Liver (tissue), 8 donors: ENCODE measurements at regions not wholly inside any gene's neighbourhood (a gene's known extent, or its start where the extent isn't known, plus 50 kb on each side); places are given as distances from the start of the nearest gene placed in this dataset.
A peak's percentile ranks its signal among the peaks of the same experiment; 100 is the strongest.

Source experiments
- DNase-seq: peaks from one replicate; pipeline ENCODE4 v3.0.0-alpha.2; 2017; ENCODE audit warnings: low spot score
- H3K27ac ChIP-seq, 2 donors: one replicate each; pipeline ENCODE4 v1.7.0; 2013; ENCODE audit warnings: inconsistent platforms in 2 of 2, low read length in 2 of 2, control low read depth in 1 of 2, low read depth in 1 of 2, mild to moderate bottlenecking in 1 of 2
- H3K27me3 ChIP-seq, 4 donors: one replicate each; pipeline versions ENCODE4 v1.6.1 to v1.7.0; 2013; ENCODE audit warnings: low read length in 3 of 4, inconsistent platforms in 1 of 4, mild to moderate bottlenecking in 1 of 4, moderate library complexity in 1 of 4; ENCODE audit not compliant: control insufficient read depth in 4 of 4, insufficient read depth in 4 of 4
- H3K36me3 ChIP-seq, 4 donors: one replicate each; pipeline versions ENCODE4 v1.6.1 to v1.7.0; 2013; ENCODE audit warnings: low read length in 3 of 4, mild to moderate bottlenecking in 3 of 4, low read depth in 1 of 4, moderate library complexity in 1 of 4; ENCODE audit not compliant: control insufficient read depth in 4 of 4, insufficient read depth in 3 of 4
- H3K4me1 ChIP-seq, 4 donors: one replicate each; pipeline versions ENCODE4 v1.6.1 to v1.7.0; 2013; ENCODE audit warnings: low read length in 3 of 4, mild to moderate bottlenecking in 3 of 4, moderate library complexity in 1 of 4; ENCODE audit not compliant: control insufficient read depth in 4 of 4, insufficient read depth in 4 of 4
- H3K4me3 ChIP-seq, 3 donors: one replicate each; pipeline versions ENCODE4 v1.6.1 to v1.7.0; 2013; ENCODE audit warnings: low read length in 3 of 3, control low read depth in 1 of 3, low read depth in 1 of 3, mild to moderate bottlenecking in 1 of 3
- H3K9ac ChIP-seq, 2 donors: one replicate each; pipeline ENCODE4 v1.7.0; 2013; ENCODE audit warnings: low read length in 2 of 2, mild to moderate bottlenecking in 2 of 2, moderate library complexity in 2 of 2, control low read depth in 1 of 2, low read depth in 1 of 2
- H3K9me3 ChIP-seq, 4 donors: one replicate each; pipeline versions ENCODE4 v1.6.1 to v1.7.0; 2013; ENCODE audit warnings: low read length in 3 of 4; ENCODE audit not compliant: control insufficient read depth in 4 of 4
- ATF3 ChIP-seq: IDR thresholded peaks from 2 replicates; pipeline ENCODE4 v1.6.1; 2016; ENCODE audit warnings: antibody characterized with exemption
- CTCF ChIP-seq: fragments of 150-350 bp; IDR thresholded peaks from 2 replicates; pipeline ENCODE4 v1.5.1; 2017; ENCODE audit warnings: improper control_type of control experiment, low read depth, low read length; ENCODE audit not compliant: missing input control
- EGR1 ChIP-seq, 2 donors: IDR thresholded peaks; 2 replicates each; pipeline ENCODE4 v1.6.1; 2016 to 2018; ENCODE audit warnings: antibody characterized with exemption in 2 of 2, low read depth in 2 of 2
- GABPA ChIP-seq, 2 donors: IDR thresholded peaks in 1 of 2; conservative IDR thresholded peaks in 1 of 2; 2 replicates each; pipeline ENCODE4 v1.6.1; 2016; ENCODE audit warnings: antibody characterized with exemption in 2 of 2, mild to moderate bottlenecking in 1 of 2, moderate library complexity in 1 of 2
- HNF4A ChIP-seq, 2 donors: conservative IDR thresholded peaks; 2 replicates each; pipeline ENCODE4 v1.6.1; 2016; ENCODE audit warnings: antibody characterized with exemption in 2 of 2, mild to moderate bottlenecking in 2 of 2
- HNF4G ChIP-seq: IDR thresholded peaks from 2 replicates; pipeline ENCODE4 v1.6.1; 2016; ENCODE audit warnings: antibody characterized with exemption
- JUND ChIP-seq, 2 donors: IDR thresholded peaks; 2 replicates each; pipeline ENCODE4 v1.6.1; 2016; ENCODE audit warnings: antibody characterized with exemption in 2 of 2
- MAX ChIP-seq: IDR thresholded peaks from 2 replicates; pipeline ENCODE4 v1.6.1; 2016; ENCODE audit warnings: antibody characterized with exemption
- NR2F2 ChIP-seq: IDR thresholded peaks from 2 replicates; pipeline ENCODE4 v1.6.1; 2016; ENCODE audit warnings: antibody characterized with exemption
- RAD21 ChIP-seq, 2 donors: IDR thresholded peaks; 2 replicates each; pipeline ENCODE4 v1.6.1; 2016; ENCODE audit warnings: antibody characterized with exemption in 2 of 2, mild to moderate bottlenecking in 2 of 2
- REST ChIP-seq: IDR thresholded peaks from 2 replicates; pipeline ENCODE4 v1.6.1; 2016; ENCODE audit warnings: antibody characterized with exemption, mild to moderate bottlenecking
- RXRA ChIP-seq, 2 donors: IDR thresholded peaks; 2 replicates each; pipeline ENCODE4 v1.6.1; 2017 to 2018; ENCODE audit warnings: antibody characterized with exemption in 2 of 2, mild to moderate bottlenecking in 1 of 2
- SP1 ChIP-seq: IDR thresholded peaks from 2 replicates; pipeline ENCODE4 v1.6.1; 2018; ENCODE audit warnings: antibody characterized with exemption, mild to moderate bottlenecking
- ZBTB33 ChIP-seq: IDR thresholded peaks from 2 replicates; pipeline ENCODE4 v1.6.1; 2016; ENCODE audit warnings: antibody characterized with exemption
- WGBS: extraction: QIAGEN DNeasy Blood & Tissue Kit; methylation state at CpG from one replicate; pipeline ENCODE4 v1.1.7; 2013; 5-methylcytosine and 5-hydroxymethylcytosine counted together
- donor health status: healthy.
- donor health status: healthy.
- donor health status: healthy.
- donor health status: healthy.
- donor health status: healthy.

- no peaks in the 10 kb centered on the region for H3K36me3 ChIP-seq
- no peaks in the 10 kb centered on the region for H3K9me3 ChIP-seq
- TF ChIP-seq ZBTB33, result no peak
- no peak for TF ChIP-seq NR2F2
- TF ChIP-seq ATF3, result no peak
- no peak for TF ChIP-seq SP1
- TF ChIP-seq HNF4A (conservative IDR thresholded peaks at IDR 0.05), result no peak
- TF ChIP-seq REST, result no peak
- TF ChIP-seq EGR1 (IDR thresholded peaks at IDR 0.05; ENCODE audit: low read depth in 2 of 2), result no peak
- TF ChIP-seq GABPA (IDR thresholded peaks at IDR 0.05 in 1 of 2, conservative IDR thresholded peaks at IDR 0.05 in 1 of 2), result no peak
- TF ChIP-seq MAX, result no peak
- no peak for TF ChIP-seq RAD21 (IDR thresholded peaks at IDR 0.05)
- no peak for TF ChIP-seq JUND (IDR thresholded peaks at IDR 0.05)
- TF ChIP-seq CTCF, result no peak
- TF ChIP-seq RXRA (IDR thresholded peaks at IDR 0.05), result no peak
- TF ChIP-seq HNF4G, result no peak
- no peak overlapping the region for H3K27ac ChIP-seq
- H3K4me3 ChIP-seq, result peak overlapping the region in 1 of 3 donors; percentile 20
- no peak overlapping the region for H3K9ac ChIP-seq
- DNase-seq, result no peak
- WGBS, result 31% methylated on average over 46 of the region's 46 CpGs
- no peaks in the 10 kb centered on the region for H3K27me3 ChIP-seq
- H3K4me1 ChIP-seq, result peaks cover 10 to 46% (median 15%) of the 10 kb centered on the region in 4 donors
Observed at GRCh38 chrX:40167850-40168479, 70.2 kb upstream of the BCOR start.
